Pancreas (tissue), 10 donors: ENCODE measurements at regions not wholly inside any gene's neighbourhood (a gene's known extent, or its start where the extent isn't known, plus 50 kb on each side); places are given as distances from the start of the nearest gene placed in this dataset.

Source experiments
- ATAC-seq, 4 donors: fragments of 200-7000 bp; cut with Tn5 transposase; one replicate each; pipeline versions ENCODE4 v1.8.0 to v1.9.1; 2020; ENCODE audit warnings: mild to moderate bottlenecking in 4 of 4, moderate library complexity in 4 of 4
- DNase-seq, 6 donors: peaks; one replicate each; pipeline ENCODE4 v3.0.0-alpha.2; 2020
- FAIRE-seq: peaks from 2 replicates; lab custom pipeline; 2012; peaks lifted over from hg19 to GRCh38; lab: Jason Lieb, UNC
- H3K27ac ChIP-seq, 4 donors: fragments of 200-600 bp; sonication (generic); 1 replicate in 3 of 4; 2 replicates in 1 of 4; pipeline versions ENCODE4 v1.5.0 to v1.8.0; 2020
- H3K27me3 ChIP-seq, 4 donors: fragments of 200-600 bp; one replicate each; pipeline ENCODE4 v1.8.0; 2021
- H3K36me3 ChIP-seq, 3 donors: fragments of 200-600 bp; sonication (generic) in 1 of 3; one replicate each; pipeline versions ENCODE4 v1.5.0 to v1.8.0; 2020 to 2021
- H3K4me1 ChIP-seq, 3 donors: fragments of 200-600 bp; one replicate each; pipeline ENCODE4 v1.8.0; 2021
- H3K4me3 ChIP-seq, 4 donors: fragments of 200-600 bp; sonication (generic) in 2 of 4; one replicate each; pipeline versions ENCODE4 v1.5.0 to v1.8.0; 2020 to 2021
- H3K9me3 ChIP-seq, 4 donors: fragments of 200-600 bp; one replicate each; pipeline ENCODE4 v1.8.0; 2021
- WGBS, 2 donors: extraction: QIAGEN DNeasy Blood & Tissue Kit; methylation state at CpG; one replicate each; pipeline ENCODE4 v1.1.7; 2013; 5-methylcytosine and 5-hydroxymethylcytosine counted together
- intact Hi-C, 3 donors: fragments of 100-400 bp; cut with DNase I; formaldehyde crosslinking; loops; one replicate each; pipeline versions ENCODE4 v1.11.1 to v1.14.2; 2022
- TF ChIP-seq, protein P1 (sequence below), 4 donors: fragments of 200-600 bp; sonication (generic) in 3 of 4; IDR thresholded peaks; one replicate each; pipeline versions ENCODE4 v1.5.0 to v1.8.0; 2021; ENCODE audit warnings: antibody characterized with exemption in 4 of 4
- donor health status: healthy with polysubstance abuse.
- donor health status: DM: no; HTN: no; CAD: no; lungs with moderate emphysema.
- donor health status: DM: no; HTN: no; CAD: no.
- donor health status: control.
- donor health status: control.
- donor health status: Bipolar disorder and iron deficiency.
- donor health status: DM: yes; HTN: yes; CAD: no.
- donor health status: DM: no; HTN: no; CAD: no.
- donor health status: DM: no; HTN: no; CAD: no.
- donor health status: DM: yes; HTN: yes; CAD: no.

- Histone ChIP-seq H3K36me3 (no peaks in the 10 kb centered on the region), H3K27me3 (peaks cover 3 to 59% (median 17%) of the 10 kb centered on the region in 4 donors), H3K4me1 (peaks cover 13 to 38% (median 17%) of the 10 kb centered on the region in 3 donors), H3K9me3 (no peaks in the 10 kb centered on the region), H3K4me3 (peak overlapping the region in 3 of 4 donors; percentile 8 to 29 (median 16)), H3K27ac (no peak overlapping the region)
- ATAC-seq (peak; percentile 28 to 57 (median 43)), DNase-seq (peak in 3 of 6 donors; percentile 20 to 66 (median 35)), FAIRE-seq (no peak)
- TF ChIP-seq, protein P1, sequence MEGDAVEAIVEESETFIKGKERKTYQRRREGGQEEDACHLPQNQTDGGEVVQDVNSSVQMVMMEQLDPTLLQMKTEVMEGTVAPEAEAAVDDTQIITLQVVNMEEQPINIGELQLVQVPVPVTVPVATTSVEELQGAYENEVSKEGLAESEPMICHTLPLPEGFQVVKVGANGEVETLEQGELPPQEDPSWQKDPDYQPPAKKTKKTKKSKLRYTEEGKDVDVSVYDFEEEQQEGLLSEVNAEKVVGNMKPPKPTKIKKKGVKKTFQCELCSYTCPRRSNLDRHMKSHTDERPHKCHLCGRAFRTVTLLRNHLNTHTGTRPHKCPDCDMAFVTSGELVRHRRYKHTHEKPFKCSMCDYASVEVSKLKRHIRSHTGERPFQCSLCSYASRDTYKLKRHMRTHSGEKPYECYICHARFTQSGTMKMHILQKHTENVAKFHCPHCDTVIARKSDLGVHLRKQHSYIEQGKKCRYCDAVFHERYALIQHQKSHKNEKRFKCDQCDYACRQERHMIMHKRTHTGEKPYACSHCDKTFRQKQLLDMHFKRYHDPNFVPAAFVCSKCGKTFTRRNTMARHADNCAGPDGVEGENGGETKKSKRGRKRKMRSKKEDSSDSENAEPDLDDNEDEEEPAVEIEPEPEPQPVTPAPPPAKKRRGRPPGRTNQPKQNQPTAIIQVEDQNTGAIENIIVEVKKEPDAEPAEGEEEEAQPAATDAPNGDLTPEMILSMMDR (IDR thresholded peaks at IDR 0.05): no peak
- WGBS, 2 donors: 1 to 2% methylated on average over 71 of the region's 71 CpGs
- intact Hi-C loops: no loop called here
Observed at GRCh38 chr3:43996379-43997301, 245.0 kb upstream of the TOPAZ1 start.

DNA sequence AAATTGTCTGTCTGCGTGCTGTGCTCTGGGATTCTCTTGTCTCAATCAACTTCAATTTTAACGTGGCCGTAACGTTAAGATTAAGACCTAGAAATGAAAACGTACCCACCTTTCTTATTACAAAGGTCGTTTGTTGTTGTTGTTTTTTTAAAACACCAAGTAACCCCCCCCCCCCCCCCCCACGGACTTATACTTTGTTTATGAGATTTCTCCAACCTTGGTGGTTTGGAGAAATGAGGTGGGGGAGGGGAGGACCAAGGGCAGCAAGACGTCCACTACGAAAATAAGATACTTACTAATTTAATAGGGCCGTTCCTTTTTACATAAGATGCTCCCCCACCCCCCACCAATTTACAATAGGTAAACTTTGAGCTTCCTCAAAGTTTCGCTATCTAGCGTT, 244.4 kb upstream of the TOPAZ1 start:
- Histone ChIP-seq H3K36me3 (no peaks in the 10 kb centered on the region), H3K27me3 (peaks cover 3 to 60% (median 17%) of the 10 kb centered on the region in 4 donors), H3K4me1 (peaks cover 13 to 38% (median 17%) of the 10 kb centered on the region in 3 donors), H3K4me3 (peak overlapping the region in 2 of 4 donors; percentile 16 to 29), H3K9me3 (no peaks in the 10 kb centered on the region), H3K27ac (no peak overlapping the region)
- DNase-seq (no peak), ATAC-seq (no peak), FAIRE-seq (no peak)
- TF ChIP-seq, protein P1 (IDR thresholded peaks at IDR 0.05): no peak
- intact Hi-C loops: no loop called here
- 3 to 4% methylated on average over 12 of the region's 12 CpGs for WGBS, 2 donors

DNA sequence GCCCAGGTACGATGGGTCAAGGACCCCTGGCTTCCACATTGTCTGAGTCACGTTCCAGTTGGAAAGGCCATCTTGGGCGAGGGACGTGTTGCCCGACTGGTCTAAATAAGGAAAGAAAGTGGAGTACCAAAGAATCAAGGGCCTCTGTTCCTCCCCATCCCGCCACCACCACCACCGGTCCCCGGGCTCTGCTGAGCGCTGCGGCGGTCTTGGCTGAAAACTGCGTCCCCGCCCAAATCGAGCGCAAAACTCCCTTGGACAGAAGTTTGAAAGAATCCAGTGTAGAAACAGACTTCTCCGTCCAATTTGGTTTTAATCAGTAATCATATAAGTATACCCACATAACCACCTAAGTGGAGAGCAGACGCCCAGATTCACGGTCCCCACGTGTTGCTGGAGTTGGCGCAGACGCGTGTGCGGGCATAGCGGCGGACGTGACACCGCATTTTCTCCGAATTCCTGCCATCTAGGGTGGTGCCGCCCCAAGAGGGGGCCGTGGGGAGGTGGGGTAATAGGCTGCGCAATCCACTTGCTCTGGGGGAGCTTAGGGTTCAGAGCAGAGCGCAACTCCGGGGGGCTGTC, 243.8 kb upstream of the TOPAZ1 start:
- ATAC-seq (no peak), DNase-seq (no peak), FAIRE-seq (no peak)
- Histone ChIP-seq H3K9me3 (no peaks in the 10 kb centered on the region), H3K4me1 (peaks cover 13 to 38% (median 17%) of the 10 kb centered on the region in 3 donors), H3K36me3 (no peaks in the 10 kb centered on the region), H3K27me3 (peaks cover 3 to 65% (median 16%) of the 10 kb centered on the region in 4 donors), H3K4me3 (peak overlapping the region in 1 of 4 donors; percentile 59), H3K27ac (no peak overlapping the region)
- intact Hi-C loops: no loop called here
- 4 to 5% methylated on average over 32 to 33 of the region's 33 CpGs for WGBS, 2 donors
- TF ChIP-seq, protein P1 (IDR thresholded peaks at IDR 0.05): no peak

- FAIRE-seq (no peak), ATAC-seq (peak in 3 of 4 donors; percentile 8 to 19 (median 13)), DNase-seq (peak in 1 of 6 donors; percentile 68)
- peak overlapping the region; percentile 29 to 59 (median 40) for H3K4me3 ChIP-seq
- peaks cover 3 to 67% (median 14%) of the 10 kb centered on the region in 4 donors for H3K27me3 ChIP-seq
- no peaks in the 10 kb centered on the region for H3K9me3 ChIP-seq
- TF ChIP-seq, protein P1 (IDR thresholded peaks at IDR 0.05): no peak
- peaks cover 13 to 38% (median 17%) of the 10 kb centered on the region in 3 donors for H3K4me1 ChIP-seq
- 1 to 4% methylated on average over 25 of the region's 25 CpGs for WGBS, 2 donors
- intact Hi-C loops: no loop called here
- no peak overlapping the region for H3K27ac ChIP-seq
- no peaks in the 10 kb centered on the region for H3K36me3 ChIP-seq
Observed at GRCh38 chr3:43998370-43998835, 243.3 kb upstream of the TOPAZ1 start.
